H1 (cell line): ENCODE measurements at regions not wholly inside any gene's neighbourhood (a gene's known extent, or its start where the extent isn't known, plus 50 kb on each side); places are given as distances from the start of the nearest gene placed in this dataset.

Experiments
- CTCF ChIA-PET: fragments of 300-600 bp; sonication (Branson Sonifier 250); formaldehyde crosslinking; loops from one replicate; lab custom pipeline; 2021; ENCODE audit not compliant: partially characterized antibody; lab: Charles Lee
- POLR2A ChIA-PET: fragments of 300-600 bp; sonication (Branson Sonifier 250); formaldehyde crosslinking; loops from one replicate; lab custom pipeline; 2021; ENCODE audit warnings: inconsistent platforms; ENCODE audit not compliant: partially characterized antibody; lab: Charles Lee
- DNase-seq, 2 experiments: peaks; one replicate each; pipeline versions ENCODE4 v3.0.0 to v3.0.0-alpha.2; 2010 to 2022; ENCODE audit warnings: low spot score in 2 of 2, low read depth in 1 of 2, mixed read lengths in 1 of 2
- FAIRE-seq: peaks from 2 replicates; lab custom pipeline; 2011; peaks lifted over from hg19 to GRCh38; lab: Jason Lieb, UNC
- H2AFZ ChIP-seq: 2 replicates; pipeline ENCODE4 v1.8.1; 2012; ENCODE audit warnings: low read length, inconsistent platforms
- H2AK5ac ChIP-seq: 2 replicates; pipeline ENCODE4 v1.6.1; 2013; ENCODE audit warnings: low read depth, low read length
- H2BK120ac ChIP-seq: replicated peaks from 2 replicates; pipeline ENCODE3; 2013; ENCODE audit warnings: low read depth, low read length, inconsistent platforms
- H2BK12ac ChIP-seq: 2 replicates; pipeline ENCODE4 v1.6.1; 2013; ENCODE audit warnings: low read depth, low read length
- H2BK15ac ChIP-seq: 2 replicates; pipeline ENCODE4 v1.6.1; 2013; ENCODE audit warnings: low read length
- H2BK20ac ChIP-seq: 2 replicates; pipeline ENCODE4 v1.6.1; 2013; ENCODE audit warnings: low read length
- H2BK5ac ChIP-seq: 2 replicates; pipeline ENCODE4 v1.6.1; 2013; ENCODE audit warnings: low read depth, low read length
- H3K14ac ChIP-seq: 2 replicates; pipeline ENCODE4 v1.6.1; 2013; ENCODE audit warnings: inconsistent platforms; ENCODE audit not compliant: insufficient read length
- H3K18ac ChIP-seq: 2 replicates; pipeline ENCODE4 v1.6.1; 2013; ENCODE audit warnings: low read length; ENCODE audit errors: extremely low read depth
- H3K23ac ChIP-seq: 2 replicates; pipeline ENCODE4 v1.6.1; 2013; ENCODE audit warnings: inconsistent platforms; ENCODE audit not compliant: insufficient read length
- H3K23me2 ChIP-seq: 2 replicates; pipeline ENCODE4 v1.6.1; 2013; ENCODE audit warnings: low read depth, low read length
- H3K27ac ChIP-seq: 2 replicates; pipeline ENCODE4 v1.6.1; 2011; ENCODE audit warnings: low read depth, low read length, inconsistent platforms
- H3K27me3 ChIP-seq, 4 experiments: replicated peaks in 1 of 4; 1 replicate in 1 of 4; 2 replicates in 3 of 4; pipeline versions ENCODE4 v1.6.1 to v1.8.1; 2011 to 2013; ENCODE audit warnings: low read length in 3 of 4, mild to moderate bottlenecking in 3 of 4, inconsistent platforms in 2 of 4, mixed read lengths in 2 of 4, moderate library complexity in 1 of 4; ENCODE audit not compliant: control insufficient read depth in 3 of 4, insufficient read depth in 3 of 4; ENCODE audit errors: extremely low read depth in 1 of 4
- H3K36me3 ChIP-seq, 4 experiments: 2 replicates each; pipeline versions ENCODE4 v1.6.1 to v1.8.1; 2011 to 2013; ENCODE audit warnings: mild to moderate bottlenecking in 4 of 4, low read length in 3 of 4, moderate library complexity in 2 of 4, control low read depth in 1 of 4, inconsistent platforms in 1 of 4; ENCODE audit not compliant: insufficient read depth in 4 of 4, control insufficient read depth in 2 of 4
- H3K4ac ChIP-seq: replicated peaks from 2 replicates; pipeline ENCODE3; 2013; ENCODE audit warnings: low read length, low read depth, mixed read lengths, inconsistent platforms; ENCODE audit not compliant: insufficient read length
- H3K4me1 ChIP-seq, 4 experiments: replicated peaks in 1 of 4; 1 replicate in 1 of 4; 2 replicates in 3 of 4; pipeline versions ENCODE4 v1.6.1 to v1.8.1; 2011 to 2013; ENCODE audit warnings: low read length in 3 of 4, inconsistent platforms in 2 of 4, mixed read lengths in 1 of 4; ENCODE audit not compliant: insufficient read depth in 4 of 4, control insufficient read depth in 3 of 4
- H3K4me2 ChIP-seq, 2 experiments: 2 replicates each; pipeline versions ENCODE4 v1.6.1 to v1.8.1; 2011 to 2013; ENCODE audit warnings: low read depth in 2 of 2, low read length in 2 of 2, control low read depth in 1 of 2, inconsistent platforms in 1 of 2, mild to moderate bottlenecking in 1 of 2; ENCODE audit not compliant: insufficient read depth in 1 of 2
- H3K4me3 ChIP-seq, 4 experiments: fragments of 200-600, 300-600 bp in 1 of 4; sonication (generic), shearing (Covaris generic), sonication (Bioruptor Twin) in 1 of 4; 2 replicates each; pipeline versions ENCODE4 v1.5.1 to v1.8.1; 2011 to 2016; ENCODE audit warnings: low read length in 4 of 4, low read depth in 3 of 4, control low read depth in 2 of 4, inconsistent platforms in 2 of 4, mild to moderate bottlenecking in 2 of 4, mixed read lengths in 1 of 4, moderate library complexity in 1 of 4; ENCODE audit not compliant: insufficient read depth in 2 of 4; ENCODE audit errors: extremely low read depth in 1 of 4
- H3K56ac ChIP-seq: replicated peaks from 2 replicates; pipeline ENCODE3; 2013; ENCODE audit warnings: low read depth, mild to moderate bottlenecking, mixed read lengths, low read length, inconsistent platforms; ENCODE audit not compliant: insufficient read length
- H3K79me1 ChIP-seq: 2 replicates; pipeline ENCODE4 v1.6.1; 2013; ENCODE audit warnings: low read depth, low read length, control low read depth
- H3K79me2 ChIP-seq, 2 experiments: 2 replicates each; pipeline versions ENCODE4 v1.6.1 to v1.8.1; 2012 to 2013; ENCODE audit warnings: low read length in 2 of 2, mild to moderate bottlenecking in 2 of 2, inconsistent platforms in 1 of 2; ENCODE audit not compliant: insufficient read depth in 2 of 2, control insufficient read depth in 1 of 2
- H3K9ac ChIP-seq, 4 experiments: replicated peaks in 1 of 4; 1 replicate in 1 of 4; 2 replicates in 3 of 4; pipeline versions ENCODE4 v1.6.1 to v1.8.1; 2011 to 2013; ENCODE audit warnings: low read depth in 3 of 4, low read length in 3 of 4, control low read depth in 2 of 4, mild to moderate bottlenecking in 2 of 4, moderate library complexity in 2 of 4, inconsistent platforms in 1 of 4; ENCODE audit errors: extremely low read depth in 1 of 4
- H3K9me3 ChIP-seq, 2 experiments: 2 replicates each; pipeline versions ENCODE4 v1.6.1 to v1.8.1; 2012 to 2013; ENCODE audit warnings: mild to moderate bottlenecking in 2 of 2, moderate library complexity in 2 of 2, control low read depth in 1 of 2, inconsistent platforms in 1 of 2, low read depth in 1 of 2, low read length in 1 of 2, mixed read lengths in 1 of 2; ENCODE audit not compliant: insufficient read depth in 2 of 2
- H4K20me1 ChIP-seq, 2 experiments: replicated peaks in 1 of 2; 2 replicates each; pipeline versions ENCODE3 to v1.8.1; 2011 to 2013; ENCODE audit warnings: inconsistent platforms in 2 of 2, low read length in 2 of 2, mild to moderate bottlenecking in 1 of 2; ENCODE audit not compliant: insufficient read depth in 2 of 2, control insufficient read depth in 1 of 2
- H4K5ac ChIP-seq: 2 replicates; pipeline ENCODE4 v1.6.1; 2013; ENCODE audit warnings: low read length, low read depth, mixed read lengths, inconsistent platforms; ENCODE audit not compliant: insufficient read length
- H4K8ac ChIP-seq: 2 replicates; pipeline ENCODE4 v1.8.0; 2013; ENCODE audit warnings: mild to moderate bottlenecking, moderate library complexity, low read length, inconsistent platforms; ENCODE audit not compliant: insufficient read depth; ENCODE audit errors: extremely low read depth
- H4K91ac ChIP-seq: replicated peaks from 2 replicates; pipeline ENCODE3; 2013; ENCODE audit warnings: low read length, mixed read lengths, inconsistent platforms; ENCODE audit not compliant: insufficient read length
- CHD1 ChIP-seq: IDR thresholded peaks from 2 replicates; pipeline ENCODE4 v1.6.1; 2012; ENCODE audit warnings: low read depth, low read length, improper control_type of control experiment
- CTBP2 ChIP-seq: IDR thresholded peaks from 2 replicates; pipeline ENCODE4 v1.7.0; 2011; ENCODE audit warnings: borderline replicate concordance, mild to moderate bottlenecking, moderate library complexity, mixed read lengths, low read length; ENCODE audit not compliant: insufficient read depth, insufficient read length
- CTCF ChIP-seq, 3 experiments: IDR thresholded peaks; 1 replicate in 2 of 3; 2 replicates in 1 of 3; pipeline versions ENCODE4 v1.5.1 to v1.6.1; 2011; ENCODE audit warnings: low read length in 3 of 3, mild to moderate bottlenecking in 3 of 3, inconsistent platforms in 2 of 3, low read depth in 1 of 3, moderate library complexity in 1 of 3; ENCODE audit not compliant: insufficient read depth in 1 of 3; ENCODE audit errors: control extremely low read depth in 1 of 3
- FOSL1 ChIP-seq: IDR thresholded peaks from 2 replicates; pipeline ENCODE4 v1.6.1; 2011; ENCODE audit warnings: mild to moderate bottlenecking, low read depth, low read length, moderate library complexity; ENCODE audit not compliant: insufficient read depth
- GABPA ChIP-seq: IDR thresholded peaks from 2 replicates; pipeline ENCODE4 v1.6.1; 2011; ENCODE audit warnings: mild to moderate bottlenecking, low read length, moderate library complexity, borderline replicate concordance; ENCODE audit not compliant: insufficient read depth
- GTF2F1 ChIP-seq: IDR thresholded peaks from 2 replicates; pipeline ENCODE4 v1.6.1; 2012; ENCODE audit warnings: low read depth, low read length, improper control_type of control experiment, borderline replicate concordance
- JUN ChIP-seq: IDR thresholded peaks from 2 replicates; pipeline ENCODE4 v1.6.1; 2011; ENCODE audit warnings: low read depth, mild to moderate bottlenecking, improper control_type of control experiment, low read length
- JUND ChIP-seq: IDR thresholded peaks from 2 replicates; pipeline ENCODE4 v1.6.1; 2011; ENCODE audit warnings: mild to moderate bottlenecking, improper control_type of control experiment, low read length
- PHF8 ChIP-seq: fragments of 200-600 bp; sonication (generic); conservative IDR thresholded peaks from 2 replicates; pipeline ENCODE4 v1.7.1; 2012; ENCODE audit warnings: low read depth, mild to moderate bottlenecking, inconsistent platforms, low read length, moderate library complexity
- POLR2AphosphoS5 ChIP-seq: IDR thresholded peaks from 2 replicates; pipeline ENCODE4 v1.6.1; 2011; ENCODE audit warnings: low read depth, low read length
- TBP ChIP-seq: IDR thresholded peaks from 2 replicates; pipeline ENCODE4 v1.6.1; 2011; ENCODE audit warnings: low read depth, low read length, improper control_type of control experiment
- WGBS, 2 experiments: shearing (Covaris generic) in 1 of 2; methylation state at CpG; one replicate each; pipeline versions ENCODE4 v1.1.6 to v1.1.7; 2013 to 2015; ENCODE audit warnings: low lambda C conversion rate in 2 of 2, mixed read lengths in 2 of 2, inconsistent platforms in 1 of 2, low coverage in 1 of 2, missing lambda C conversion rate in 1 of 2; ENCODE audit not compliant: insufficient replicate concordance in 2 of 2, insufficient coverage in 1 of 2, insufficient read length in 1 of 2; ENCODE audit errors: extremely low coverage in 1 of 2, missing lambda C conversion rate in 1 of 2; 5-methylcytosine and 5-hydroxymethylcytosine counted together

DNA sequence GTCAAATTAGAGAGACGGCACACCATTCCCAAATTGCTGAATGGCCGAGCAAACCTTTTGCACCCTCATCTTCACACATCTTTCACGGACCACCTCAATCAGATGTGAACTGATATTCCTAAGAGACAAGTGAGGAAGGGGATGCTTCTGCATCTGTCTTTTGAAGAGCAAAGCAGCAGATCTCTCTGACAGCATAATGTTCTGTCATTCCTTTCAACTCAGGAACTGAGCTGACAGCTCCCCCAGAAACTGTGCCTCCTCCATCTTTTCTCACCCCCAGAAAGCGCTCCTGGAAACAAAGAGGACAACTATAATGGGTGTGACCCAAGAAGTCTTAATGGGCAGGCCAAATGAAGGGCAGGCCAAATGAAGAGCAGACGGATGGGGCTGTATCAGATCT, 256.4 kb downstream of the C1orf94 start:
- no peak for FAIRE-seq
- H2AFZ ChIP-seq, result no peak overlapping the region
- CTCF ChIA-PET, result interaction anchor here (1.3 to 2.6 kb wide), 3 partner anchors 27 to 318 kb away, joined by 3 to 11 read pairs (median 3); no protein-coding TSS in a partner anchor
- no peak for TF ChIP-seq JUN
- TF ChIP-seq FOSL1, result no peak
- TF ChIP-seq TBP, result no peak
- no peak for TF ChIP-seq CTBP2
- TF ChIP-seq GABPA, result no peak
- TF ChIP-seq GTF2F1, result no peak
- TF ChIP-seq PHF8, result no peak
- TF ChIP-seq JUND, result no peak
- TF ChIP-seq POLR2AphosphoS5, result no peak
- TF ChIP-seq CHD1, result no peak
- no peak for TF ChIP-seq CTCF (IDR thresholded peaks at IDR 0.05; ENCODE audit: control extremely low read depth in 1 of 3, insufficient read depth in 1 of 3, low read depth in 1 of 3, low read length in 3 of 3)

More for the DNA sequence above, 256.4 kb downstream of the C1orf94 start:
- POLR2A ChIA-PET, result no interaction called here
- Histone ChIP-seq H4K91ac (no peak overlapping the region), H3K9ac (no peak overlapping the region), H3K79me2 (no peaks in the 10 kb centered on the region), H3K4me2 (no peak overlapping the region), H3K23me2 (no peaks in the 10 kb centered on the region), H3K4ac (no peak overlapping the region), H2BK120ac (no peak overlapping the region), H3K56ac (no peak overlapping the region), H2BK5ac (no peak overlapping the region), H2BK12ac (no peak overlapping the region), H4K20me1 (no peaks in the 10 kb centered on the region), H3K23ac (no peak overlapping the region), H2BK20ac (no peak overlapping the region), H4K5ac (no peak overlapping the region), H3K18ac (no peak overlapping the region), H3K9me3 (no peaks in the 10 kb centered on the region), H3K27me3 (no peaks in the 10 kb centered on the region), H2AK5ac (no peak overlapping the region), H3K79me1 (no peaks in the 10 kb centered on the region), H3K14ac (no peak overlapping the region), H4K8ac (no peak overlapping the region), H3K4me1 (no peaks in the 10 kb centered on the region), H2BK15ac (no peak overlapping the region), H3K4me3 (no peak overlapping the region), H3K36me3 (no peaks in the 10 kb centered on the region), H3K27ac (no peak overlapping the region)
- WGBS, 2 experiments, result 84% methylated on average over 5 of the region's 5 CpGs; no CpG with 5 or more reads in 1 of the 2 experiments
- DNase-seq, result no peak
